MM.1S (cell line): ENCODE measurements at regions not wholly inside any gene's neighbourhood (a gene's known extent, or its start where the extent isn't known, plus 50 kb on each side); places are given as distances from the start of the nearest gene placed in this dataset.

Experiments
- DNase-seq: peaks from one replicate; pipeline ENCODE4 v3.0.0-alpha.2; 2015
- H2AFZ ChIP-seq: fragments of 300-600 bp; sonication (generic); 2 replicates; pipeline ENCODE4 v1.6.0; 2016; ENCODE audit warnings: antibody characterized with exemption, low read length
- H3F3A ChIP-seq: fragments of 300-600 bp; sonication (generic); 2 replicates; pipeline ENCODE4 v1.6.1; 2016; ENCODE audit warnings: mild to moderate bottlenecking, antibody characterized with exemption, low read length, moderate library complexity, mixed read lengths; ENCODE audit not compliant: insufficient read depth
- H3K27ac ChIP-seq: fragments of 300-600 bp; sonication (generic); 2 replicates; pipeline ENCODE4 v1.5.1; 2016; ENCODE audit warnings: mild to moderate bottlenecking, low read length
- H3K27me3 ChIP-seq: fragments of 300-600 bp; sonication (generic); replicated peaks from 2 replicates; pipeline ENCODE4 v1.6.0; 2016; ENCODE audit warnings: low read length; ENCODE audit not compliant: insufficient read depth
- H3K36me3 ChIP-seq: fragments of 300-600 bp; sonication (generic); replicated peaks from 2 replicates; pipeline ENCODE4 v1.6.1; 2016; ENCODE audit warnings: mild to moderate bottlenecking, low read length, mixed read lengths; ENCODE audit not compliant: insufficient read depth
- H3K4me1 ChIP-seq: fragments of 300-600 bp; sonication (generic); 2 replicates; pipeline ENCODE4 v1.6.1; 2016; ENCODE audit warnings: low read length, mixed read lengths
- H3K4me2 ChIP-seq: fragments of 300-600 bp; sonication (generic); 2 replicates; pipeline ENCODE4 v1.6.0; 2016; ENCODE audit warnings: low read depth, low read length
- H3K4me3 ChIP-seq: fragments of 300-600 bp; sonication (generic); 2 replicates; pipeline ENCODE4 v1.5.1; 2016; ENCODE audit warnings: low read length, mixed read lengths
- H3K79me2 ChIP-seq: fragments of 300-600 bp; sonication (generic); 2 replicates; pipeline ENCODE4 v1.6.1; 2016; ENCODE audit warnings: mixed run types, low read length, mixed read lengths
- H3K9ac ChIP-seq: fragments of 300-600 bp; sonication (generic); 2 replicates; pipeline ENCODE4 v1.6.1; 2016; ENCODE audit warnings: low read length, mixed read lengths
- H3K9me2 ChIP-seq: fragments of 300-600 bp; sonication (generic); replicated peaks from 2 replicates; pipeline ENCODE4 v1.6.1; 2016; ENCODE audit warnings: mild to moderate bottlenecking, low read length, mixed read lengths; ENCODE audit not compliant: insufficient read depth
- H3K9me3 ChIP-seq: fragments of 300-600 bp; sonication (generic); replicated peaks from 2 replicates; pipeline ENCODE4 v1.6.1; 2016; ENCODE audit warnings: mild to moderate bottlenecking, low read length, mixed read lengths; ENCODE audit not compliant: insufficient read depth
- H4K20me1 ChIP-seq: fragments of 300-600 bp; sonication (generic); 2 replicates; pipeline ENCODE4 v1.6.1; 2016; ENCODE audit warnings: mild to moderate bottlenecking, low read length, moderate library complexity, mixed read lengths; ENCODE audit not compliant: insufficient read depth
- EZH2 ChIP-seq: fragments of 300-600 bp; sonication (generic); optimal IDR thresholded peaks from 2 replicates; pipeline ENCODE3; 2017; ENCODE audit warnings: low read depth, mild to moderate bottlenecking, antibody characterized with exemption, low read length, mixed read lengths
- EZH2phosphoT487 ChIP-seq: fragments of 300-600 bp; sonication (generic); IDR thresholded peaks from 2 replicates; pipeline ENCODE4 v1.6.1; 2018; ENCODE audit warnings: antibody characterized with exemption, low read length
- TF ChIP-seq, protein P1 (sequence below): fragments of 300-600 bp; sonication (generic); IDR thresholded peaks from 2 replicates; pipeline ENCODE4 v1.5.1; 2016; ENCODE audit warnings: antibody characterized with exemption, low read length, mixed read lengths

DNA sequence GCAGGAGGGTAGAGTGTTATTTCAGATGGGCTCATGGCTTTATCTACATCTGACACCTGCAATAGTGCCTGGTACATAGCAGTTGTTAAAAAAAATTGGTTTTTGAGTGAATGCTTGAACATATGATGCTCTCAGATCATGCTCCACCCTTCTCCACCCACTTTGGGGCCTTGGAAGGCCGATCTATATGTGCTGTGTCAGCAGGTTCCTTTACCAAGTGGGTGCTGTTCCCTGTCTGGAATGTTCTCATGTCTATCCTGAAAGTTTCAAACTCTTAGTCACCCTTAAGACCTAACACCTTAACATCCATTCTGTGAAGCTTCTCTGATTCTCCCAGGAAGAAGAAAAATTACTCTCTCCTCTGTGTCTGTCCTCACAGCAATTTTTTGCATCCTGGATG, 556.3 kb upstream of the TBX3 start:
- Histone ChIP-seq H3K4me1 (no peaks in the 10 kb centered on the region), H3K9me3 (no peaks in the 10 kb centered on the region), H3K27me3 (no peaks in the 10 kb centered on the region), H3F3A (no peaks in the 10 kb centered on the region), H3K4me3 (no peak overlapping the region), H3K79me2 (no peaks in the 10 kb centered on the region), H3K9ac (no peak overlapping the region), H3K27ac (no peak overlapping the region), H3K4me2 (no peak overlapping the region), H3K9me2 (no peaks in the 10 kb centered on the region), H4K20me1 (no peaks in the 10 kb centered on the region), H3K36me3 (no peaks in the 10 kb centered on the region), H2AFZ (no peak overlapping the region)
- TF ChIP-seq EZH2 (no peak), EZH2phosphoT487 (no peak)
- TF ChIP-seq, protein P1, sequence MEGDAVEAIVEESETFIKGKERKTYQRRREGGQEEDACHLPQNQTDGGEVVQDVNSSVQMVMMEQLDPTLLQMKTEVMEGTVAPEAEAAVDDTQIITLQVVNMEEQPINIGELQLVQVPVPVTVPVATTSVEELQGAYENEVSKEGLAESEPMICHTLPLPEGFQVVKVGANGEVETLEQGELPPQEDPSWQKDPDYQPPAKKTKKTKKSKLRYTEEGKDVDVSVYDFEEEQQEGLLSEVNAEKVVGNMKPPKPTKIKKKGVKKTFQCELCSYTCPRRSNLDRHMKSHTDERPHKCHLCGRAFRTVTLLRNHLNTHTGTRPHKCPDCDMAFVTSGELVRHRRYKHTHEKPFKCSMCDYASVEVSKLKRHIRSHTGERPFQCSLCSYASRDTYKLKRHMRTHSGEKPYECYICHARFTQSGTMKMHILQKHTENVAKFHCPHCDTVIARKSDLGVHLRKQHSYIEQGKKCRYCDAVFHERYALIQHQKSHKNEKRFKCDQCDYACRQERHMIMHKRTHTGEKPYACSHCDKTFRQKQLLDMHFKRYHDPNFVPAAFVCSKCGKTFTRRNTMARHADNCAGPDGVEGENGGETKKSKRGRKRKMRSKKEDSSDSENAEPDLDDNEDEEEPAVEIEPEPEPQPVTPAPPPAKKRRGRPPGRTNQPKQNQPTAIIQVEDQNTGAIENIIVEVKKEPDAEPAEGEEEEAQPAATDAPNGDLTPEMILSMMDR: no peak
- no peak for DNase-seq

DNA sequence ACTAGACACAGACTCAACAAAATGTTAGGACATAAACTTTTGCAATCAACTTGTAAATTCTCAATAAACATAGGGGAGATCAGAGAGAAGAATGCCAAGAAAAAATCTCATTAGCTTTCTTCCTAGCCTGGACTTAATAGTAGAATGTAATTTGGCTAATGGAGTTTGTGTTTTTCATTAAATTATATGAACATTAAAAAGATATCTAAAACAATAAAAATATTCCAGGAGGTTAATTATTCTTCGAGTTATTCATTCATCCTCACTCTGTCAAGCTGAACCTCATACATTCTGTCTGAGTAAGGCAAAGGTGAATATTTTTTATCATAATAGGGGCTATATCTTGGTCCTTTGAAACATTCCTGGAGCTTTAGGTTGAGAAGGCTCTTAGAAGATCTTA, 551.9 kb upstream of the TBX3 start:
- H3K27me3 ChIP-seq: no peaks in the 10 kb centered on the region
- H3K4me1 ChIP-seq: no peaks in the 10 kb centered on the region
- H4K20me1 ChIP-seq: no peaks in the 10 kb centered on the region
- H3K9me3 ChIP-seq: no peaks in the 10 kb centered on the region
- H3K27ac ChIP-seq: no peak overlapping the region
- no peak for TF ChIP-seq EZH2phosphoT487
- TF ChIP-seq, protein P1: no peak
- TF ChIP-seq EZH2: no peak
- no peak overlapping the region for H2AFZ ChIP-seq
- no peaks in the 10 kb centered on the region for H3K79me2 ChIP-seq
- H3K9me2 ChIP-seq: no peaks in the 10 kb centered on the region
- DNase-seq: no peak
- no peak overlapping the region for H3K4me3 ChIP-seq
- no peak overlapping the region for H3K4me2 ChIP-seq
- no peak overlapping the region for H3K9ac ChIP-seq
- no peaks in the 10 kb centered on the region for H3F3A ChIP-seq
- H3K36me3 ChIP-seq: no peaks in the 10 kb centered on the region

DNA sequence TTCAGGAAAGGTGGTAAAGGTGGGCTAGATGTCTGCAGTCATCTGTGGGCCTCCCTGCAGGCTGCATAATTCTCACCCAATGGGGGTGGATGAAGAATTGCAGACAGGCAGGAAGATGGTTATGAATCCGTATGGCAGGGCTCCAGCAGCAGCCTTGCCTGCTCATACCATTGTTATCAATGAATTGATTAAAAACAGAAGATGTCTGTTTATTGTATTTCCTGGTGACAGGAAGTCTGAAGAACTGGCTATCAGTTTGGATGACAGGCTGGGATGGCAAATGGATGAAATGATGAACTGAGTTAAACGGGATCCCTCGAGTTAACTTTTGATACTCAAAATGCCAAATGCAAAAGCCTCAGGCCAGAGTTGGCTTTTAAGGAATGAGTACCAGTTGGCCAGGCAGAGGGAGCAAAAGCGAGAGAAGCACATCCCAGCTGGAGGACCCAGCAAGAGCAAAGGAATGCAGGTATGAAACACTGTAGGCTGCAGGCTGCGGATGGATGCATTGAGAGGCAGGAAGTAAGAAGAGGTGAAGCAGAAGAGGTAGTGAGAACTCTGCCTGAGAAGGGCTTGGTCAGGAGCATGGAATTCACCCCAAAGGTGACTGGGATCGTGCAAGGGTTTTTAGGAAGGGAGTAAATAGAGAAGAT, 550.0 kb upstream of the TBX3 start:
- no peak overlapping the region for H3K4me2 ChIP-seq
- no peak for TF ChIP-seq EZH2phosphoT487
- TF ChIP-seq, protein P1: no peak
- no peak for TF ChIP-seq EZH2
- H3F3A ChIP-seq: no peaks in the 10 kb centered on the region
- H3K4me1 ChIP-seq: no peaks in the 10 kb centered on the region
- no peak overlapping the region for H3K9ac ChIP-seq
- DNase-seq: no peak
- H3K79me2 ChIP-seq: no peaks in the 10 kb centered on the region
- H3K27me3 ChIP-seq: no peaks in the 10 kb centered on the region
- H3K9me3 ChIP-seq: no peaks in the 10 kb centered on the region
- H3K9me2 ChIP-seq: no peaks in the 10 kb centered on the region
- no peak overlapping the region for H3K4me3 ChIP-seq
- H2AFZ ChIP-seq: no peak overlapping the region
- no peaks in the 10 kb centered on the region for H3K36me3 ChIP-seq
- H3K27ac ChIP-seq: no peak overlapping the region
- no peaks in the 10 kb centered on the region for H4K20me1 ChIP-seq
